Heart right ventricle (tissue), 16 donors: ENCODE measurements at regions not wholly inside any gene's neighbourhood (a gene's known extent, or its start where the extent isn't known, plus 50 kb on each side); places are given as distances from the start of the nearest gene placed in this dataset.

Experiments used
- ATAC-seq, 8 donors: fragments of 200-7000 bp; cut with Tn5 transposase; one replicate each; pipeline ENCODE4 v1.9.1; 2020; ENCODE audit warnings: mild to moderate bottlenecking in 8 of 8, moderate library complexity in 8 of 8, moderate number of reproducible peaks in 1 of 8
- DNase-seq, 2 donors: peaks; one replicate each; pipeline ENCODE4 v3.0.0-alpha.2; 2020
- H3K27ac ChIP-seq, 10 donors: fragments of 200-600 bp; sonication (generic) in 2 of 10; one replicate each; pipeline versions ENCODE4 v1.5.0 to v1.8.0; 2020 to 2022; ENCODE audit warnings: mild to moderate bottlenecking in 3 of 10
- H3K27me3 ChIP-seq, 7 donors: fragments of 200-600 bp; one replicate each; pipeline ENCODE4 v1.8.0; 2021 to 2022; ENCODE audit warnings: mild to moderate bottlenecking in 2 of 7
- H3K36me3 ChIP-seq, 9 donors: fragments of 200-600 bp; sonication (generic) in 1 of 9; one replicate each; pipeline versions ENCODE4 v1.5.0 to v1.8.0; 2020 to 2022; ENCODE audit warnings: mild to moderate bottlenecking in 2 of 9
- H3K4me1 ChIP-seq, 9 donors: fragments of 200-600 bp; sonication (generic) in 1 of 9; one replicate each; pipeline versions ENCODE4 v1.5.0 to v1.8.0; 2020 to 2022; ENCODE audit warnings: mild to moderate bottlenecking in 4 of 9
- H3K4me3 ChIP-seq, 10 donors: fragments of 200-600 bp; sonication (generic) in 2 of 10; one replicate each; pipeline versions ENCODE4 v1.5.0 to v1.8.0; 2020 to 2022; ENCODE audit warnings: mild to moderate bottlenecking in 7 of 10, moderate library complexity in 2 of 10
- H3K9me3 ChIP-seq, 11 donors: fragments of 200-600 bp in 10 of 11; sonication (generic) in 2 of 11; one replicate each; pipeline versions ENCODE4 v1.5.0 to v1.8.0; 2013 to 2022; ENCODE audit warnings: mild to moderate bottlenecking in 2 of 11, control low read depth in 1 of 11, moderate library complexity in 1 of 11
- CTCF ChIP-seq, 9 donors: fragments of 200-600 bp; sonication (generic) in 2 of 9; IDR thresholded peaks; one replicate each; pipeline versions ENCODE4 v1.5.0 to v1.8.0; 2021 to 2022; ENCODE audit warnings: antibody characterized with exemption in 9 of 9, mild to moderate bottlenecking in 5 of 9, moderate library complexity in 1 of 9
- WGBS, 2 donors: extraction: QIAGEN DNeasy Blood & Tissue Kit; methylation state at CpG; one replicate each; pipeline ENCODE4 v1.1.7; 2013; ENCODE audit warnings: inconsistent platforms in 1 of 2; 5-methylcytosine and 5-hydroxymethylcytosine counted together
- intact Hi-C, 10 donors: fragments of 100-400 bp; cut with DNase I; formaldehyde crosslinking; loops; one replicate each; pipeline versions ENCODE4 v1.11.1 to v1.14.2; 2022
- donor health status: Arrhythmogenic right ventricular cardiomyopathy.
- donor health status: ischemic (EF 13 %, LVEDD 7.1; RV severe dilation, severe dysfunction).
- donor health status: healthy with polysubstance abuse.
- donor health status: DM: no; HTN: yes; CAD: no.
- donor health status: DM: no; HTN: no; CAD: no.
- donor health status: ischemic (EF 25% LVEDD 6.9; RV normal size, moderate dysfunction).
- donor health status: ischemic (EF 25% LVEDD 5.7; RV mildly dilated, moderate dysfunction).
- donor health status: healthy.
- donor health status: DM: yes; HTN: yes; CAD: no.
- donor health status: Ischemic cardiomyopathy.
- donor health status: ischemic (EF 35%, LVEDD 5.7; RV mildly dilated, moderate dysfunction).
- donor health status: nonischemic (EF 11% LVEDD 7.7; RV severe dilation, severe dysfunction).
- donor health status: DM: yes; HTN: yes; CAD: no.
- donor health status: PGD.
- donor health status: ischemic (EF 29% LVEDD 5.4; RV normal size, mild dysfunction).
- donor health status: nonischemic (EF 23%, LVEDD 6.1; RV moderate dilation, normal function).

GRCh38 chr2:126785236-126785635, 113.5 kb upstream of the TEX51 start:
- H3K27me3 ChIP-seq = peaks cover 0 to 30% (median 14%) of the 10 kb centered on the region in 7 donors
- H3K27ac ChIP-seq = no peak overlapping the region
- H3K36me3 ChIP-seq = no peaks in the 10 kb centered on the region
- DNase-seq = no peak
- H3K4me3 ChIP-seq = no peak overlapping the region
- H3K9me3 ChIP-seq = no peaks in the 10 kb centered on the region
- no peak for ATAC-seq
- TF ChIP-seq CTCF (IDR thresholded peaks at IDR 0.05) = no peak
- WGBS, 2 donors = 86% methylated on average over 3 of the region's 3 CpGs
- intact Hi-C loops = loop anchor here in 2 of 10 donors (10.0 kb wide), 1 partner anchor 540 kb away; no protein-coding TSS in a partner anchor
- no peaks in the 10 kb centered on the region for H3K4me1 ChIP-seq

GRCh38 chr2:126785862-126786261, 112.8 kb upstream of the TEX51 start:
- intact Hi-C loops = loop anchor here in 2 of 10 donors (10.0 kb wide), 1 partner anchor 541 kb away; no protein-coding TSS in a partner anchor
- TF ChIP-seq CTCF (IDR thresholded peaks at IDR 0.05) = no peak
- Histone ChIP-seq H3K9me3 (no peaks in the 10 kb centered on the region), H3K27ac (no peak overlapping the region), H3K4me3 (no peak overlapping the region), H3K4me1 (no peaks in the 10 kb centered on the region), H3K36me3 (no peaks in the 10 kb centered on the region), H3K27me3 (peaks cover 0 to 32% (median 14%) of the 10 kb centered on the region in 7 donors)
- no peak for ATAC-seq
- DNase-seq = no peak
- 90 to 95% methylated on average over 2 of the region's 2 CpGs for WGBS, 2 donors

GRCh38 chr2:126786765-126787164, 111.9 kb upstream of the TEX51 start:
- H3K36me3 ChIP-seq = no peaks in the 10 kb centered on the region
- ATAC-seq (no peak), DNase-seq (no peak)
- TF ChIP-seq CTCF (IDR thresholded peaks at IDR 0.05) = no peak
- no peak overlapping the region for H3K4me3 ChIP-seq
- peaks cover 0 to 37% (median 15%) of the 10 kb centered on the region in 7 donors for H3K27me3 ChIP-seq
- intact Hi-C loops = loop anchor here in 2 of 10 donors (10.0 kb wide), 1 partner anchor 542 kb away; no protein-coding TSS in a partner anchor
- H3K4me1 ChIP-seq = no peaks in the 10 kb centered on the region
- H3K9me3 ChIP-seq = no peaks in the 10 kb centered on the region
- 92% methylated on average over 4 of the region's 4 CpGs for WGBS, 2 donors
- no peak overlapping the region for H3K27ac ChIP-seq

GRCh38 chr2:126787289-126787688, 111.4 kb upstream of the TEX51 start:
- H3K36me3 ChIP-seq = no peaks in the 10 kb centered on the region
- H3K27ac ChIP-seq = no peak overlapping the region
- no peaks in the 10 kb centered on the region for H3K9me3 ChIP-seq
- no peak overlapping the region for H3K4me3 ChIP-seq
- no peaks in the 10 kb centered on the region for H3K4me1 ChIP-seq
- H3K27me3 ChIP-seq = peaks cover 0 to 42% (median 20%) of the 10 kb centered on the region in 7 donors
- WGBS, 2 donors = 94 to 97% methylated on average over 4 of the region's 4 CpGs
- no peak for ATAC-seq
- no peak for DNase-seq
- intact Hi-C loops = loop anchor here in 2 of 10 donors (10.0 kb wide), 1 partner anchor 542 kb away; no protein-coding TSS in a partner anchor
- TF ChIP-seq CTCF (IDR thresholded peaks at IDR 0.05) = no peak
